ENCODE measurements at regions not wholly inside any gene's neighbourhood (a gene's known extent, or its start where the extent isn't known, plus 50 kb on each side); places are given as distances from the start of the nearest gene placed in this dataset.

- Histone ChIP-seq H3K4me3 (no peak overlapping the region), H3K27ac (no peak overlapping the region), H3K36me3 (no peaks in the 10 kb centered on the region), H3K4me1 (ENCODE audit: low read depth) (no peaks in the 10 kb centered on the region), H3K9me3 (ENCODE audit: low read depth) (no peaks in the 10 kb centered on the region), H3K27me3 (no peaks in the 10 kb centered on the region)
- TF ChIP-seq CTCF (IDR thresholded peaks at IDR 0.05; ENCODE audit: low read depth, low read length): no peak
- DNase-seq (ENCODE audit: low read depth in 1 of 2, low spot score in 1 of 2): no peak
Measured at GRCh38 chr15:97099040-97099439, 768.5 kb downstream of the NR2F2 start.

GRCh38 chr15:97101572-97101971 lies 771.1 kb downstream of the NR2F2 start:
- no peak for DNase-seq (ENCODE audit: low read depth in 1 of 2, low spot score in 1 of 2)
- Histone ChIP-seq H3K4me1 (ENCODE audit: low read depth) (no peaks in the 10 kb centered on the region), H3K27ac (no peak overlapping the region), H3K36me3 (no peaks in the 10 kb centered on the region), H3K27me3 (no peaks in the 10 kb centered on the region), H3K4me3 (no peak overlapping the region), H3K9me3 (ENCODE audit: low read depth) (no peaks in the 10 kb centered on the region)
- no peak for TF ChIP-seq CTCF (IDR thresholded peaks at IDR 0.05; ENCODE audit: low read depth, low read length)

- no peak for TF ChIP-seq CTCF (IDR thresholded peaks at IDR 0.05; ENCODE audit: low read depth, low read length)
- no peaks in the 10 kb centered on the region for H3K27me3 ChIP-seq
- no peak overlapping the region for H3K4me3 ChIP-seq
- peak overlapping the region; percentile 84 for H3K27ac ChIP-seq
- H3K4me1 ChIP-seq (ENCODE audit: low read depth): peaks cover 30% of the 10 kb centered on the region
- DNase-seq (ENCODE audit: low read depth in 1 of 2, low spot score in 1 of 2): peak in 1 of 2 donors; percentile 38
- no peaks in the 10 kb centered on the region for H3K9me3 ChIP-seq (ENCODE audit: low read depth)
- H3K36me3 ChIP-seq: no peaks in the 10 kb centered on the region
Measured at GRCh38 chr15:97114900-97115760, 784.6 kb downstream of the NR2F2 start.

- Histone ChIP-seq H3K9me3 (ENCODE audit: low read depth) (no peaks in the 10 kb centered on the region), H3K4me3 (no peak overlapping the region), H3K36me3 (no peaks in the 10 kb centered on the region), H3K27ac (peak overlapping the region; percentile 84), H3K27me3 (no peaks in the 10 kb centered on the region), H3K4me1 (ENCODE audit: low read depth) (peaks cover 30% of the 10 kb centered on the region)
- no peak for TF ChIP-seq CTCF (IDR thresholded peaks at IDR 0.05; ENCODE audit: low read depth, low read length)
- no peak for DNase-seq (ENCODE audit: low read depth in 1 of 2, low spot score in 1 of 2)
Measured at GRCh38 chr15:97115761-97116070, 785.2 kb downstream of the NR2F2 start.

GRCh38 chr15:97124790-97125189 lies 794.3 kb downstream of the NR2F2 start:
- no peak overlapping the region for H3K27ac ChIP-seq
- no peaks in the 10 kb centered on the region for H3K36me3 ChIP-seq
- H3K27me3 ChIP-seq: no peaks in the 10 kb centered on the region
- no peak for TF ChIP-seq CTCF (IDR thresholded peaks at IDR 0.05; ENCODE audit: low read depth, low read length)
- H3K4me3 ChIP-seq: no peak overlapping the region
- no peaks in the 10 kb centered on the region for H3K9me3 ChIP-seq (ENCODE audit: low read depth)
- DNase-seq (ENCODE audit: low read depth in 1 of 2, low spot score in 1 of 2): no peak
- no peaks in the 10 kb centered on the region for H3K4me1 ChIP-seq (ENCODE audit: low read depth)
